Body of pancreas (tissue), 4 donors: ENCODE measurements at regions not wholly inside any gene's neighbourhood (a gene's known extent, or its start where the extent isn't known, plus 50 kb on each side); places are given as distances from the start of the nearest gene placed in this dataset.

Experiments
- CTCF ChIP-seq, 7 experiments: fragments of 450-650 bp in 4 of 7; fragments of 200-600 bp in 3 of 7; sonication (generic) in 3 of 7; IDR thresholded peaks; one replicate each; pipeline ENCODE4 v1.5.1; 2016 to 2019; ENCODE audit warnings: antibody characterized with exemption in 7 of 7
- POLR2A ChIP-seq, 3 donors: fragments of 450-650 bp; IDR thresholded peaks; one replicate each; pipeline ENCODE4 v1.6.1; 2016; ENCODE audit warnings: antibody characterized with exemption in 3 of 3, mild to moderate bottlenecking in 2 of 3

GRCh38 chr3:170790647-170791046, 79.3 kb downstream of the RPL22L1 start:
- TF ChIP-seq CTCF (IDR thresholded peaks at IDR 0.05) (no peak), POLR2A (IDR thresholded peaks at IDR 0.05) (no peak)
